PFSK-1 (cell line): ENCODE measurements at regions not wholly inside any gene's neighbourhood (a gene's known extent, or its start where the extent isn't known, plus 50 kb on each side); places are given as distances from the start of the nearest gene placed in this dataset.

Source experiments
- FOXP2 ChIP-seq: optimal IDR thresholded peaks from 2 replicates; pipeline ENCODE3; 2011; ENCODE audit warnings: borderline replicate concordance, control low read depth, inconsistent platforms; ENCODE audit not compliant: insufficient read depth; ENCODE audit errors: extremely low read length, extremely low read depth
- POLR2AphosphoS5 ChIP-seq: IDR thresholded peaks from 2 replicates; pipeline ENCODE4 v1.6.1; 2012; ENCODE audit warnings: low read depth, mild to moderate bottlenecking, control low read depth, low read length, moderate library complexity
- REST ChIP-seq, 2 experiments: IDR thresholded peaks; 2 replicates each; pipeline versions ENCODE4 v1.6.1 to v1.8.0; 2011 to 2012; ENCODE audit warnings: low read depth in 2 of 2, low read length in 2 of 2, control low read depth in 1 of 2, inconsistent platforms in 1 of 2, mild to moderate bottlenecking in 1 of 2, moderate library complexity in 1 of 2; ENCODE audit not compliant: insufficient read depth in 1 of 2
- SIN3A ChIP-seq: IDR thresholded peaks from 2 replicates; pipeline ENCODE4 v1.6.1; 2012; ENCODE audit warnings: mild to moderate bottlenecking, low read length, moderate library complexity, borderline replicate concordance; ENCODE audit not compliant: insufficient read depth
- TAF1 ChIP-seq: IDR thresholded peaks from 2 replicates; pipeline ENCODE4 v1.6.1; 2012; ENCODE audit warnings: low read length, control low read depth, borderline replicate concordance; ENCODE audit not compliant: insufficient read depth

GRCh38 chr2:14306268-14306861 is 326.2 kb upstream of the LRATD1 start:
- TF ChIP-seq TAF1 (no peak), SIN3A (no peak), POLR2AphosphoS5 (no peak), FOXP2 (no peak), REST (IDR thresholded peaks at IDR 0.05; ENCODE audit: insufficient read depth in 1 of 2, low read depth in 2 of 2, low read length in 2 of 2) (no peak)

- TF ChIP-seq POLR2AphosphoS5 = no peak
- no peak for TF ChIP-seq FOXP2
- TF ChIP-seq TAF1 = no peak
- TF ChIP-seq SIN3A = no peak
- TF ChIP-seq REST (IDR thresholded peaks at IDR 0.05; ENCODE audit: insufficient read depth in 1 of 2, low read depth in 2 of 2, low read length in 2 of 2) = no peak
Observed at GRCh38 chr2:14313341-14313740, 319.2 kb upstream of the LRATD1 start.

- TF ChIP-seq SIN3A = no peak
- no peak for TF ChIP-seq REST (IDR thresholded peaks at IDR 0.05; ENCODE audit: insufficient read depth in 1 of 2, low read depth in 2 of 2, low read length in 2 of 2)
- no peak for TF ChIP-seq TAF1
- TF ChIP-seq FOXP2 = no peak
- TF ChIP-seq POLR2AphosphoS5 = no peak
Observed at GRCh38 chr2:14316594-14316993, 315.9 kb upstream of the LRATD1 start.

GRCh38 chr2:14321357-14321756 is 311.2 kb upstream of the LRATD1 start:
- TF ChIP-seq FOXP2 (no peak), POLR2AphosphoS5 (no peak), TAF1 (no peak), REST (IDR thresholded peaks at IDR 0.05; ENCODE audit: insufficient read depth in 1 of 2, low read depth in 2 of 2, low read length in 2 of 2) (no peak), SIN3A (no peak)

GRCh38 chr2:14322306-14322705 is 310.2 kb upstream of the LRATD1 start:
- no peak for TF ChIP-seq FOXP2
- no peak for TF ChIP-seq REST (IDR thresholded peaks at IDR 0.05; ENCODE audit: insufficient read depth in 1 of 2, low read depth in 2 of 2, low read length in 2 of 2)
- TF ChIP-seq SIN3A = no peak
- no peak for TF ChIP-seq POLR2AphosphoS5
- no peak for TF ChIP-seq TAF1
